Activated CD4-positive, alpha-beta memory T cell treated with anti-CD3 and anti-CD28 coated beads, Interleukin-2, amount 10 ng/mL, durations not matched to agents 7 days and 5 days (primary cell): ENCODE measurements at regions not wholly inside any gene's neighbourhood (a gene's known extent, or its start where the extent isn't known, plus 50 kb on each side); places are given as distances from the start of the nearest gene placed in this dataset.
A peak's percentile ranks its signal among the peaks of the same experiment; 100 is the strongest.

ENCODE experiments used
- CTCF ChIA-PET: fragments of 350-600 bp; sonication (Branson Sonifier 250); formaldehyde crosslinking; loops from one replicate; lab custom pipeline; 2021; ENCODE audit warnings: antibody characterized with exemption, inconsistent platforms; lab: Charles Lee
- POLR2A ChIA-PET: fragments of 350-600 bp; sonication (Branson Sonifier 250); formaldehyde crosslinking; loops from one replicate; lab custom pipeline; 2021; ENCODE audit warnings: antibody characterized with exemption; lab: Charles Lee
- DNase-seq: peaks from one replicate; pipeline ENCODE4 v3.0.0-alpha.2; 2020
- H3K27ac Mint-ChIP-seq: one replicate; pipeline ENCODE4 v1.8.0; 2021; ENCODE audit warnings: mild to moderate bottlenecking, mixed read lengths
- H3K27me3 Mint-ChIP-seq: one replicate; pipeline ENCODE4 v1.8.0; 2021; ENCODE audit warnings: mixed read lengths
- H3K36me3 Mint-ChIP-seq: one replicate; pipeline ENCODE4 v1.8.0; 2021; ENCODE audit warnings: low read depth, mixed read lengths
- H3K4me1 Mint-ChIP-seq: one replicate; pipeline ENCODE4 v1.8.0; 2021; ENCODE audit warnings: mixed read lengths
- H3K4me3 Mint-ChIP-seq: one replicate; pipeline ENCODE4 v1.8.0; 2021; ENCODE audit warnings: mild to moderate bottlenecking, mixed read lengths
- H3K9me3 Mint-ChIP-seq: one replicate; pipeline ENCODE4 v1.8.0; 2021; ENCODE audit warnings: mixed read lengths

GRCh38 chr21:24127651-24128050 lies 1479.6 kb downstream of the MRPL39 start:
- ChIA-PET POLR2A (no interaction called here), CTCF (no interaction called here)
- no peaks in the 10 kb centered on the region for H3K27me3 Mint-ChIP-seq
- no peak overlapping the region for H3K4me3 Mint-ChIP-seq
- peaks cover 2% of the 10 kb centered on the region for H3K9me3 Mint-ChIP-seq
- DNase-seq = no peak
- no peak overlapping the region for H3K27ac Mint-ChIP-seq
- H3K36me3 Mint-ChIP-seq = no peaks in the 10 kb centered on the region
- H3K4me1 Mint-ChIP-seq = no peaks in the 10 kb centered on the region

DNA sequence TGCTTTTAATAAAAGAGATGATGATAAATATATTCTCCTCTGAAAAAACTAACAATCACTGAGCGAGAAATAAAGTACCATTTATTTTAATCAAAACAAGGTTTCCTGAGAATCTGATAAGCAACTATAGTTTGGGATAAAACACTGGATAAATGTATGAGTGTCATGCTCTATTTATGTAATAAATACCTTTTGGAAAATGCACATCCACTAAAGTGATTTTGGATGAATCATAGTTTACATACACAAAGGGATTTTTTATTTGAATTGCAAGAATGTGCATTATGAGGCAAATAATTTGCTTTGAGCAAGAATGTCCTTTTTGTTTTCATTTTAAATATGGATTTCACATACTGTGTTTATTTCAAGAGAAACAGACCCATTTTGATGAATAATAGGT lies 1483.5 kb downstream of the MRPL39 start:
- CTCF ChIA-PET = no interaction called here

DNA sequence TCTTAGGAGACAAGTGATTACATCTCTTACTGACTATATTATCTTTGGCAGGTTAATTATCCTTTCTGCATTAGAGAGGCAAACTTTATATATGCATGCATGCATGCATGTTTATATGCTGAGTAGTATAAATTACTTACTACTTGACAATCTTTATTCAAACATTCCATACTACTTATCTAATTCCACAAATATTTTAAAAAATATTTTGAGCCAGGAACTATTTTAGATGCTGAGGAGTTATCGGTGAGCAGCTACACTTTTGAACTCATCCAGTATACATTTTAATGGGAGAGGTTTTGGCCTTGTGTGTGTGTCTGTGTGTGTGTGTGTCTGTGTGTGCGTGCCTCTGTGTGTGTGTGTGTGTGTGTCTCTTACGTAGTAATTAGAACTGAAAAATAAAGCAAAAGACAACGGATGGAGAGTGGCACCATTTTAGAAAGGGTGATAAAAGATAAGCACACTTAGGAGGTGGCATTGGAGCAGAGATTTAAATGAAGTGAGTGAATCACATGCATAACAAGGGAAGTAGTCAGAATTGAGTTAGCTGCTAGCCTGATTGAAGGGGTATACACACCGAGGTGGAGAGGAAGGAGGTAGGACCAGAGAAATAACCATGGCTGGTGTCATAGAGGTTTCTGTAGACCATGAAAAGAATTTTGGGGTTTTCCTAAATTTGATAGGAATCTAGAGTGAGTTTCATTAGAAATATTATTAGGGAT lies 1488.4 kb downstream of the MRPL39 start:
- ChIA-PET POLR2A (no interaction called here), CTCF (no interaction called here)
- peaks cover 3% of the 10 kb centered on the region for H3K9me3 Mint-ChIP-seq

More for the DNA sequence above, 1483.5 kb downstream of the MRPL39 start:
- Mint-ChIP-seq H3K9me3 (peaks cover 4% of the 10 kb centered on the region), H3K27ac (no peak overlapping the region), H3K4me3 (no peak overlapping the region), H3K4me1 (no peaks in the 10 kb centered on the region), H3K36me3 (no peaks in the 10 kb centered on the region), H3K27me3 (no peaks in the 10 kb centered on the region)
- POLR2A ChIA-PET = no interaction called here
- DNase-seq = no peak

DNA sequence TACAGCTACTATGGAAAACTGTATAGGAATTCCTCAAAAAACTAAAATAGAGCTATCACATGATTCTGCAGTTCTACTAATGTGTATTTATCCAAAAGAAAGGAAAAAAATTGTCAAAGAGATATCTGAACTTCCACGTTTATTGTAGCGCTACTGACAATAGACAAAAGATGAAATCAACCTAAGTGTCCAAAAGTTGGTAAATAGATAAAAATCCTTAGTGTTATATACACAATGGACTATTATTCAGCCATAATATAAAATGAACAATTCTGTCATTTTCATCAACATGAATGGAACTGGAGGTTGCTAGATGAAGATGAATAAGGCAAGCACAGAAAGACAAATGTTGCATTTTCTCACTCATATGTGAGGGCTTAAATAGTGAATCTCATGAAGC lies 1492.1 kb downstream of the MRPL39 start:
- Mint-ChIP-seq H3K36me3 (no peaks in the 10 kb centered on the region), H3K4me3 (no peak overlapping the region), H3K9me3 (peaks cover 2% of the 10 kb centered on the region), H3K27ac (no peak overlapping the region), H3K4me1 (no peaks in the 10 kb centered on the region), H3K27me3 (no peaks in the 10 kb centered on the region)
- no peak for DNase-seq
- POLR2A ChIA-PET = no interaction called here
- CTCF ChIA-PET = no interaction called here

More for the DNA sequence above, 1488.4 kb downstream of the MRPL39 start:
- no peaks in the 10 kb centered on the region for H3K27me3 Mint-ChIP-seq
- no peak overlapping the region for H3K27ac Mint-ChIP-seq
- H3K36me3 Mint-ChIP-seq = no peaks in the 10 kb centered on the region
- DNase-seq = no peak
- H3K4me1 Mint-ChIP-seq = no peaks in the 10 kb centered on the region
- no peak overlapping the region for H3K4me3 Mint-ChIP-seq

- Mint-ChIP-seq H3K27me3 (no peaks in the 10 kb centered on the region), H3K4me3 (no peak overlapping the region), H3K27ac (no peak overlapping the region), H3K36me3 (no peaks in the 10 kb centered on the region), H3K9me3 (peaks cover 2% of the 10 kb centered on the region), H3K4me1 (no peaks in the 10 kb centered on the region)
- no peak for DNase-seq
- ChIA-PET CTCF (no interaction called here), POLR2A (no interaction called here)
Measured at GRCh38 chr21:24112020-24112419, 1495.3 kb downstream of the MRPL39 start.

- H3K4me3 Mint-ChIP-seq = no peak overlapping the region
- no peak for DNase-seq
- H3K9me3 Mint-ChIP-seq = peaks cover 2% of the 10 kb centered on the region
- POLR2A ChIA-PET = no interaction called here
- H3K27me3 Mint-ChIP-seq = no peaks in the 10 kb centered on the region
- H3K4me1 Mint-ChIP-seq = no peaks in the 10 kb centered on the region
- CTCF ChIA-PET = no interaction called here
- no peak overlapping the region for H3K27ac Mint-ChIP-seq
- no peaks in the 10 kb centered on the region for H3K36me3 Mint-ChIP-seq
Measured at GRCh38 chr21:24110846-24111245, 1496.4 kb downstream of the MRPL39 start.

- CTCF ChIA-PET = no interaction called here
- Mint-ChIP-seq H3K27me3 (no peaks in the 10 kb centered on the region), H3K36me3 (no peaks in the 10 kb centered on the region), H3K4me3 (no peak overlapping the region), H3K9me3 (no peaks in the 10 kb centered on the region), H3K27ac (no peak overlapping the region), H3K4me1 (no peaks in the 10 kb centered on the region)
- POLR2A ChIA-PET = no interaction called here
- no peak for DNase-seq
Measured at GRCh38 chr21:24097181-24097580, 1510.1 kb downstream of the MRPL39 start.

- ChIA-PET CTCF (no interaction called here), POLR2A (no interaction called here)
- Mint-ChIP-seq H3K9me3 (no peaks in the 10 kb centered on the region), H3K27ac (no peak overlapping the region), H3K36me3 (no peaks in the 10 kb centered on the region), H3K27me3 (no peaks in the 10 kb centered on the region), H3K4me3 (no peak overlapping the region), H3K4me1 (no peaks in the 10 kb centered on the region)
- no peak for DNase-seq
Measured at GRCh38 chr21:24096651-24097050, 1510.6 kb downstream of the MRPL39 start.

DNA sequence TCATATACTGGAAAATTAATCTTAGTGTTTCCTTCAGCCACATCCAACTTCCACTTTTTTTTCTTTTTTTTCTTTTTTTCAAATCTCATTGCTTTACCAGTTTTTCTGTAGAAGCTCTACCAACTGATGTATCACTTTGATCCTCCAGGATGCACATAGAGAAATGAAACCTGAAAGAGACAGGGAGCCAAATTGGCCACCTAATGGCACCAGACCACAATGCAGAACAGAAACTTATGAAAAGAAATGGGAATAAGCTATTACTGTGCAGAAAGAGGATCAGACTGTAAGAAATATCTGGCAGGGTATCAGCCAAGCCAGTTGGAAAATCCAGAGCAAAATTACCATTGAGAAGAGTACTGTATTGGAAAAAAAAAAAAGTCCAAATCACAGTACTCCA lies 1514.2 kb downstream of the MRPL39 start:
- Mint-ChIP-seq H3K36me3 (no peaks in the 10 kb centered on the region), H3K27ac (no peak overlapping the region), H3K27me3 (no peaks in the 10 kb centered on the region), H3K4me3 (no peak overlapping the region), H3K9me3 (no peaks in the 10 kb centered on the region), H3K4me1 (no peaks in the 10 kb centered on the region)
- CTCF ChIA-PET = no interaction called here
- POLR2A ChIA-PET = no interaction called here
- DNase-seq = no peak

- H3K27ac Mint-ChIP-seq = no peak overlapping the region
- ChIA-PET POLR2A (no interaction called here), CTCF (no interaction called here)
- H3K27me3 Mint-ChIP-seq = no peaks in the 10 kb centered on the region
- H3K4me3 Mint-ChIP-seq = no peak overlapping the region
- peaks cover 2% of the 10 kb centered on the region for H3K9me3 Mint-ChIP-seq
- DNase-seq = no peak
- no peaks in the 10 kb centered on the region for H3K36me3 Mint-ChIP-seq
- no peaks in the 10 kb centered on the region for H3K4me1 Mint-ChIP-seq
Measured at GRCh38 chr21:24076179-24076578, 1531.1 kb downstream of the MRPL39 start.

GRCh38 chr21:24055696-24056095 lies 1551.6 kb downstream of the MRPL39 start:
- POLR2A ChIA-PET = no interaction called here
- no peaks in the 10 kb centered on the region for H3K9me3 Mint-ChIP-seq
- DNase-seq = no peak
- no peak overlapping the region for H3K27ac Mint-ChIP-seq
- H3K4me1 Mint-ChIP-seq = no peaks in the 10 kb centered on the region
- CTCF ChIA-PET = no interaction called here
- no peaks in the 10 kb centered on the region for H3K36me3 Mint-ChIP-seq
- no peaks in the 10 kb centered on the region for H3K27me3 Mint-ChIP-seq
- H3K4me3 Mint-ChIP-seq = no peak overlapping the region

DNA sequence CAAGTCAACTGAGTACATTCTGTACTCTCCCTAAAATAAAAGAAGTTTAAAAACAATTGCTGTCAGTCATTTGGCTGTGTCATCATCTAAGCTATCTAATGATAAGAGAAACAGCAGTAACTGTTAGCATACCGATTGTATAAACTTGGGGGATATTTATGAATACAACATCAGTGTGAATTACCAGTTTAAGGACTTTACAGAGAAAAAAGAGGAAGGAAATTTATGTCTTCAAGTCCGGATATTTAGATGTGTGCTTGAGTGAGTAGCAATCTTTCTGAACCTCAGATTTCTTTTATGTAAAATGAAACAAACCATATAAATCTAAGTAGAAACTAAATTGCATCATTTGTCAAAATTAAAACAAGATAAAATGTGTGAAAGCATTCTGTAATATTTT lies 1557.0 kb downstream of the MRPL39 start:
- peaks cover 3% of the 10 kb centered on the region for H3K4me1 Mint-ChIP-seq
- no peak overlapping the region for H3K27ac Mint-ChIP-seq
- H3K36me3 Mint-ChIP-seq = no peaks in the 10 kb centered on the region
- no peaks in the 10 kb centered on the region for H3K27me3 Mint-ChIP-seq
- ChIA-PET POLR2A (no interaction called here), CTCF (no interaction called here)
- no peak overlapping the region for H3K4me3 Mint-ChIP-seq
- no peak for DNase-seq
- no peaks in the 10 kb centered on the region for H3K9me3 Mint-ChIP-seq

GRCh38 chr21:24046829-24047443 lies 1560.3 kb downstream of the MRPL39 start:
- Mint-ChIP-seq H3K36me3 (no peaks in the 10 kb centered on the region), H3K9me3 (no peaks in the 10 kb centered on the region), H3K4me3 (no peak overlapping the region), H3K27ac (no peak overlapping the region), H3K27me3 (no peaks in the 10 kb centered on the region), H3K4me1 (peaks cover 3% of the 10 kb centered on the region)
- ChIA-PET CTCF (interaction anchor here (1.7 kb wide), 1 partner anchor 31 kb away, joined by 4 read pairs; no protein-coding TSS in a partner anchor), POLR2A (no interaction called here)
- no peak for DNase-seq

DNA sequence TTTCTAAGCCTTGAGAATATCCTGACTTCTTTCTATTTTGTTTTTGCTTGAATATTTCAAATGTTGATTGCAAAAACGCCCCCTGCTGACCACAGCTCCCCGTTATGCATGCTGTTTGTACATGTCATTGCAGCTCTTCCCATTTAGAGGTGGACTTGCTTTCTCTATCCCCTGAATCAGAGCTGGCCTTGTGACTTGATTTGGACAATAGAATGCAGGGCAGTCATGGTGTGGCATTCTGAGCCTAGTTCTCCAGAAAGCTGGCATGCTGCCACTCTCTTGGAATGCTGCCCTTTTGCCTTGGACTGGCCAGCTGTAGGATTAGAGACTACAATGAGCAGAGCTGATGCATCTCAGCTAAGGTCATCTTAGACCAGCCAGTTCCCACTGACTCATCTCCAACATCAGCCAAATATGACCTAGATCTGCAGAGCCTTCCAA lies 1561.5 kb downstream of the MRPL39 start:
- Mint-ChIP-seq H3K27me3 (no peaks in the 10 kb centered on the region), H3K4me3 (no peak overlapping the region), H3K36me3 (no peaks in the 10 kb centered on the region), H3K9me3 (no peaks in the 10 kb centered on the region), H3K4me1 (peaks cover 3% of the 10 kb centered on the region), H3K27ac (no peak overlapping the region)
- ChIA-PET CTCF (interaction anchor here (0.7 to 1.7 kb wide), 5 partner anchors 27 to 272 kb away, joined by 3 to 6 read pairs (median 4); no protein-coding TSS in a partner anchor), POLR2A (no interaction called here)
- peak; percentile 21 for DNase-seq
